ENCODE measurements at regions not wholly inside any gene's neighbourhood (a gene's known extent, or its start where the extent isn't known, plus 50 kb on each side); places are given as distances from the start of the nearest gene placed in this dataset.

DNA sequence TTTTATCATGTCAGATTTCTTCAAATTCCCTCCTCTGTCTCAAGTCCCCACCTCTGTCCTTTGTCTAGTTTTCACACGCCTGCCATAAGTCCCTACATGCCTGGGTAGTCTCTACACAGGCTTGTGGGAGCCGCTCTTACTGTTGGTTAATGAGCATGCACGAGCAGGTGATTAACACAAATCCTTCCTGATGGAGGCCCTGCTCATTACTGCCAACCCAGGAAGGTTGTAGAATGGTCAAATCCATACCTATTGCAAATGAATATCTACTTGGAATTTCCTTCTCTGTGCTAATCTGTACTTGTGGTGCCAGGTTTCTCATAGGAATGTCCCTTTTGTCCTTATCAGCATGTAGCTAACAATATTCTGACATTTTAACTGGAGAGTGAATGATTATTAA is 208.4 kb upstream of the HDX start:
- H3K4me1 ChIP-seq, result no peaks in the 10 kb centered on the region
- no peak overlapping the region for H3K4me3 ChIP-seq
- no peak overlapping the region for H3K27ac ChIP-seq
- H3K36me3 ChIP-seq, result no peaks in the 10 kb centered on the region
- no peaks in the 10 kb centered on the region for H3K27me3 ChIP-seq
- TF ChIP-seq POLR2A (IDR thresholded peaks at IDR 0.05) (no peak), CTCF (IDR thresholded peaks at IDR 0.05) (no peak)
- DNase-seq, result no peak
- H3K9me3 ChIP-seq, result no peaks in the 10 kb centered on the region

DNA sequence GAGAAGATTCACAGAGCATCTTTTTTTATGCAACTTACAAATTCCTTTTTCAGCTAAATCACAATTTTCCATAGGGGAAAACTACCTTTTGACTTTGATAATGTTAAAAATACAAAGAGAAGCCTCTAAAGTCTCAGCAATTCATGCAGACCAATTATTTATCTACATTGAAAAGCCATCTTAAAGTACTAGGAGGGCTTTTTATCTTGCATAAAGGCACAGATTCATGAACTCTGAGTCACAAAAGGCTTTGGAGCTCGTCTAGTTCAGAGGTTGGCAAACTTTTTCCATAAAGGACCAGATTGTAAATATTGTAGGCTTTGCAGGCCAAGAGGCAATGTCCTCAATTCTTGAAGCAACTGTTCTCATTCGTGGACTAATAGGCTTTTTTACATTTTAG is 210.4 kb upstream of the HDX start:
- Histone ChIP-seq H3K4me3 (no peak overlapping the region), H3K27me3 (no peaks in the 10 kb centered on the region), H3K36me3 (no peaks in the 10 kb centered on the region), H3K4me1 (no peaks in the 10 kb centered on the region), H3K27ac (no peak overlapping the region), H3K9me3 (no peaks in the 10 kb centered on the region)
- no peak for DNase-seq
- no peak for TF ChIP-seq POLR2A (IDR thresholded peaks at IDR 0.05)
- no peak for TF ChIP-seq CTCF (IDR thresholded peaks at IDR 0.05)

GRCh38 chrX:84715315-84715714 is 213.1 kb upstream of the HDX start:
- no peaks in the 10 kb centered on the region for H3K36me3 ChIP-seq
- no peak overlapping the region for H3K27ac ChIP-seq
- no peaks in the 10 kb centered on the region for H3K27me3 ChIP-seq
- DNase-seq, result no peak
- TF ChIP-seq CTCF (IDR thresholded peaks at IDR 0.05), result no peak
- no peak for TF ChIP-seq POLR2A (IDR thresholded peaks at IDR 0.05)
- no peaks in the 10 kb centered on the region for H3K4me1 ChIP-seq
- H3K4me3 ChIP-seq, result no peak overlapping the region
- H3K9me3 ChIP-seq, result no peaks in the 10 kb centered on the region

GRCh38 chrX:84717343-84717742 is 215.1 kb upstream of the HDX start:
- H3K4me3 ChIP-seq, result no peak overlapping the region
- no peaks in the 10 kb centered on the region for H3K36me3 ChIP-seq
- no peaks in the 10 kb centered on the region for H3K4me1 ChIP-seq
- DNase-seq, result no peak
- H3K27ac ChIP-seq, result no peak overlapping the region
- TF ChIP-seq POLR2A (IDR thresholded peaks at IDR 0.05) (no peak), CTCF (IDR thresholded peaks at IDR 0.05) (no peak)
- no peaks in the 10 kb centered on the region for H3K9me3 ChIP-seq
- H3K27me3 ChIP-seq, result no peaks in the 10 kb centered on the region

DNA sequence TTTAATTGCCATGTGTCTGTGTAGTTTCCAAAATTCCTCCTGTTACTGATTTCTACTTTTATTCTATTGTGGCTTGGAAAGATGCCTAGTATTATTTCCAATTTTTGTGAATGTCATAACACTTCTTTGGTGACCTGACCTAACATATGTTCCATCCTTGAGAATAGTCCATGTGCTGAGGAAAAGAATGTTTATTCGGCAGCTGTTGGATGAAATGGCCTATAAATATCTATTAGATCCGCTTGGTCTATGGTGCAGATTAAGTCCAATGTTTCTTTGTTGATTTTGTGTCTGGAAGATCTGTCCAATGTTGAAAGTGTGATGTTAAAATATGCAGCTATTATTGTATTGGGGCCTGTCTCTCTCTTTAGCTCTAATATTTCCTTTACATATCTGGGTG is 219.2 kb upstream of the HDX start:
- Histone ChIP-seq H3K9me3 (no peaks in the 10 kb centered on the region), H3K27ac (no peak overlapping the region), H3K4me3 (no peak overlapping the region), H3K36me3 (no peaks in the 10 kb centered on the region), H3K4me1 (no peaks in the 10 kb centered on the region), H3K27me3 (no peaks in the 10 kb centered on the region)
- no peak for DNase-seq
- TF ChIP-seq CTCF (IDR thresholded peaks at IDR 0.05), result no peak
- no peak for TF ChIP-seq POLR2A (IDR thresholded peaks at IDR 0.05)

- H3K27ac ChIP-seq, result no peak overlapping the region
- no peaks in the 10 kb centered on the region for H3K27me3 ChIP-seq
- no peak overlapping the region for H3K4me3 ChIP-seq
- no peaks in the 10 kb centered on the region for H3K4me1 ChIP-seq
- DNase-seq, result no peak
- H3K36me3 ChIP-seq, result no peaks in the 10 kb centered on the region
- no peak for TF ChIP-seq CTCF (IDR thresholded peaks at IDR 0.05)
- H3K9me3 ChIP-seq, result no peaks in the 10 kb centered on the region
Observed at GRCh38 chrX:84724576-84724975, 222.3 kb upstream of the HDX start.
